Body of pancreas (tissue), 4 donors: ENCODE measurements at regions not wholly inside any gene's neighbourhood (a gene's known extent, or its start where the extent isn't known, plus 50 kb on each side); places are given as distances from the start of the nearest gene placed in this dataset.

Experiments used
- CTCF ChIP-seq, 7 experiments: fragments of 450-650 bp in 4 of 7; fragments of 200-600 bp in 3 of 7; sonication (generic) in 3 of 7; IDR thresholded peaks; one replicate each; pipeline ENCODE4 v1.5.1; 2016 to 2019; ENCODE audit warnings: antibody characterized with exemption in 7 of 7
- POLR2A ChIP-seq, 3 donors: fragments of 450-650 bp; IDR thresholded peaks; one replicate each; pipeline ENCODE4 v1.6.1; 2016; ENCODE audit warnings: antibody characterized with exemption in 3 of 3, mild to moderate bottlenecking in 2 of 3

- TF ChIP-seq CTCF (IDR thresholded peaks at IDR 0.05) (no peak), POLR2A (IDR thresholded peaks at IDR 0.05) (no peak)
These were observed 134.6 kb downstream of the INSIG2 start for GRCh38 chr2:118222672-118223421.
